ENCODE measurements at regions not wholly inside any gene's neighbourhood (a gene's known extent, or its start where the extent isn't known, plus 50 kb on each side); places are given as distances from the start of the nearest gene placed in this dataset.

GRCh38 chr6:22218410-22218809 lies 78.4 kb downstream of the PRL start:
- TF ChIP-seq CTCF (IDR thresholded peaks at IDR 0.05; ENCODE audit: low read length) (no peak), EZH2 (optimal IDR thresholded peaks at IDR 0.05; ENCODE audit: low read depth, low read length) (no peak), EZH2phosphoT487 (IDR thresholded peaks at IDR 0.05; ENCODE audit: low read length) (no peak)

Data from MM.1S (cell line).